ENCODE measurements at regions not wholly inside any gene's neighbourhood (a gene's known extent, or its start where the extent isn't known, plus 50 kb on each side); places are given as distances from the start of the nearest gene placed in this dataset.

DNA sequence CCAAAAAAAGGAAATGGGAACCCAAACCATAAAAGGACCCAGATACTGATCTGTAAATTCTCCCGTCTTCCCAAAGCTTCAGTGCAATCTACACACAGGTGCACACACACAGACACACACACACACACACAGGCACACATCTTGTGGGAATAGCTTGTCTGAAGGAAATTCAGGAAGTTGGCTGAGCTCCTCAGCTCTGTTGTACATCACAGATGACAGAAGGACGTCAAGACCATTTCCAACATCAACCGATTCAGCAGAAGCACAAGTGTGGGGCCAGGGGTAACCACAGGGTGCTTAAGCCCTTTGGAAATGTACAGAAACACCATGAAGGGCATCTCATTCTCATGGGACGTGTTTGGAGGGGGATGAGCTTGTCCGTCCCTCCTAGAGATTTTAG is 498.1 kb upstream of the PSMD7 start:
- no peak for DNase-seq

DNA sequence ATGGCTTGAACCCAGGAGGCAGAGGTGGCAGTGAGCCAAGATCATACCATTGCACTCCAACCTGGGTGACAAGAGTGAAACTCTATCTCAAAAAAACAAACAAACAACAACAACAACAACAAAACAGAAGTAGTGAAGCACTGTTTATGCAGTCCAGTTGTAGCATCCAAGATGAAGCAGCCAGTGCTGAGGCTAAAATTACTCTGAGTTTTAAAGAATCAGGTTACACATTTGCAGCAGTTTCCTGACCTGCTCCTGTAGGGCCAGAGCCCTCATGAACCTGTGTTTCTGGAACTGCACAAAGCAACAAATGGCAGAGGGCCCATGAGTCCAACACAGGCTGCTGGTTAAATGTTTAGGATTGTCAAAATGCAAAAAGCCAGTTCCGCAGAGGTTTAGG is 499.5 kb upstream of the PSMD7 start:
- no peak for DNase-seq

DNA sequence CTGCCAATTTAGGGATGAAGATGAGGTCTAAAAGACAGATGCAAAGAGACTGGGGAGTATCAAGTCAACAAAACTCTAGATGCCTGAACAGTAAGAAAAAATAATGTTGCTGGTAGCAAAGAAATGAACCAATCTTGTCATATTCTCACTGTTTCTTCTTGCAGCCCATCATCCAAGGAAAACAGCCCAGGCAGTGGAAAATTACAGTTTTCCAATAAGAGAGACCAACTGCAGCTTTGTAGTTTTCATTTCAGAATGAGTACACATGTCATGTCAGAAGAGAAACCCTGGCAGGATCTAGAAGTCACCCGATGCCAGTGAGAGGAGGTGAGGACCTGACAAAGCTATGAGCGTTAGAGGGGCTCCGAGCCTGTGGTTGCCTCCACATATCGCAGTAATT is 500.4 kb upstream of the PSMD7 start:
- DNase-seq: no peak

DNA sequence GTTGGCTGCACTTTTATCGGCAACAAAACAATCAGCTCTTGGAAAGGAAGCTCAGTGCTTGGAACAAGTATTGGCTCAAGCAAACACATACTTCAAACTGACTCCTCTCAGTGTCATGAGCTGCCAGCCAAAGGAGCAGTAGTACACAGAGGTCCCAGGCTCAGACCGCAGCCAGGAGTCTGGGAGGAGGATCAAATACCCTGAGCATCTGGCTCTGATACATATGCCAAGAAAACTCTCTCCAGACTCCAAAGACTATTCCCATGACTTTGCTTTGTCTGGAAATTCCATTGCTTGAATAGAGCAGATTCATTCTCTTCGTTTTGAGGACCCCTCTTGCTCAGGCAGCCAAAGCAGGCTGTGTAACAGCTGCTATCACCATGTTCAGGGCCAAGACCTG is 501.6 kb upstream of the PSMD7 start:
- no peak for DNase-seq

DNA sequence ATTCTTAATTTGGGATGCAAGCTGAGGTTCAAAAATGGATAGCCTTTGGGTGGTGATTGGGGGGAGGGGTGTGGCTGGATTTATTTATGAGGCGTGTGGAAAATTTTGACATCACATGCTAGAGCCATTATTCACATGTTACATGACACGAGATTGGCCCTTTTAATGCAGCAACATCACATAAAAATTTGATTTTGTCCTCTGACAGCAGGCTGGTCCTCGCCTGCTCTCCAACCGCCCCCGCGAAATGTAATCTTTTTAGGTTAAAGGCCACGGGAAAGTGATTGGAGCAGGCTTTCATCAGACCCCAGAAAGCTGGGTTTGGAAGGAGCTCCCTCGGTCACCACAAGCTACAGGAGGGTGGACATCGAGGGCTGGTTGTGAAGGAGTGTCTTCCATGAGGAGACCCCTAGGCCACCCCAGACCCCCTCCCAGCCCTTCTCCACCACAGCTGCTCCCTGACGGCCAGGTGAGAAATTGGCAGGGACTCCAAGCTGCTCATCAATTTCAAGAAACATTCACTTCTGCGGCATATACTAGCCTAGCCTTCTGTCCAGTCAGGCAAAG is 502.7 kb upstream of the PSMD7 start:
- DNase-seq: no peak

DNA sequence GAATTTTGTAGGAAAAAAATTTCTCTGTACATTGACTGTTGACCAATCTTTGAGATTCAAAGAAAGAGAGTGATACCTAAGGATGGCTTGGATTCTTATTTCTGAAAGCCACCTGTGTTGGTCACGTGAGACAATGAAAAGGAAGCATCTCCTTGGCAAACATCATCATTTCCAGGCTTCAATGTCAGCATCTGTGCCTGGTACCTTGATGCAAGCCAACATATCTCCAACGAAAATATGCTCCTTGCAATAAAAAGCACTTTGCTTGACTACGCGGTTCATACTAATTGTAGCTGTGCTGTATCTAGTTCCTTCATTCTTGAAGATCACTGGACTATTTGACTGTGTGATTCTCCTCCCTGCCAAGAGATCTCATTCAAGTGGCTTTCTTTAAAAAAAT is 503.4 kb upstream of the PSMD7 start:
- no peak for DNase-seq

DNA sequence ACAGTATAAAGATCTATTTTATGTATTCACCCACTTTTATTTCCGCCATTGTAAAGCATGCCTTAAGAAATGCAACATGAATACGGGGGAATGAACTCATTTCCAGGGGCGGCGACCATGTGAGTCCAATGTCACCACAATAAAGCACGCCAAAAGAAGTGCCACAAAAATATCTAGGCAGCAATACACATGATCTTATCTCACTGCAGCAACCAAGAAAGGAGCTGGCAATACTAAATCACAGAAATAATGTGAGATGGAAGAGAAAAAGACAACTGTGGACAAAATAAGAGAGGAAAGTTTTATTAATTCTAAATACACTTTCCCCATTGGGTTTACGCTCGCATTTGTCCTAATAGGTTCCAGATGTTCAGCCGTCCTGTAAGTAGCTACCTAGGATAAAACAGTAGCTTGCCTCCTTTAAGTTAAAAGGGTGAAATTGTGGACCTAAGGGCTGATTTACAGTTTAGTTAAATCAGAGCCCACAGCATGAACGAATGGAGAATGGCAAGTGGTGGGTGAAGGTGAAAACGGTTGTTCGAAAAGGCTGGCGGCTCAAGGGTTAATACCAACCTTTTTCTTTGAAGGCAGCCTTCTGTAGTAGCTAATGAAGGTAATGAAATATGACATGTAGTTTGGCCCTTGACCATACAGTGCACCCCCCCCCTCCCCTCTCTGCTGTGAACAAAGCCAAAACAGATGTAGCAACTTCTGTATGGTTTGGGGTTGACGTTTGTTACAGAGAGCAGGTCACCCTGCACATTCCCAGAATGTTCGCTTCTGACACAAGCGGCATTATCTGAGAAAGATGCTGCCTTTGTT is 504.2 kb upstream of the PSMD7 start:
- DNase-seq: no peak

DNA sequence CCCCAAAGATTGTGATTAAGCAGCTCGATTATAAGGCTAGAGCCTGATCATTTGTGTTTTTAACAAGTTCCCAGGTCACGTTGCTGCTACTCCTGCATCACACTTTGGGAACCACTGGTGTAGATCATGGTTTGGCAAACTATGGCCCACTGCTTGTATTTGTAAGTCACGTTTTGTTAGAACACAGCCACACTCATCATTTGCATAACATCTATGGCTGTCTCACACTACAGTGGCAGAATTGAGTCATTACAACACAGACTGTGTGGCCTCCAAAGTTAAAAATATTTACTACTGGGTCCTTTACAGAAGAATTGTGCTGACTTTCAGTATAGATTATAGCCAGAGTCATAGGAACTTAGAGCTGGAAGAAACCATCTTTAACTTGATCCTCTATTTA is 515.3 kb upstream of the PSMD7 start:
- DNase-seq: no peak

DNA sequence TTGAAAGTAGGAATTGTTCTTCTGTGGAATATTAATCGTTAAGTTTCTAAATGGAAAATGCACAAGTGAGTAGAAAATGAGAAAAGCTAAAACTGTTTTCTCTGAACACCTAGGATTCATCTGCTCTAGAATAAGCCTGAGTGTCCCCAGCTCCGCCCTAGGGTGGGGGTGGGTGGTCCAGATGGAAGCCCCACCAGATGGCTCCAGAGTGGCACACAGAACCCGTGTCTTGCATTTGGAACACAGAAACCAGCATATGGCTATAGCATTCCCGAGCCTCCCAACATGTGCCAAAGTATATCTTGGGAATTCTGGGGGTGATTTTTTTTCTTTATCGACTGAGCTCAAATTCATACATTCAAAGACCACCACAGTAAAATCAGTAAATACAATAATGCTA is 517.7 kb upstream of the PSMD7 start:
- no peak for DNase-seq

DNA sequence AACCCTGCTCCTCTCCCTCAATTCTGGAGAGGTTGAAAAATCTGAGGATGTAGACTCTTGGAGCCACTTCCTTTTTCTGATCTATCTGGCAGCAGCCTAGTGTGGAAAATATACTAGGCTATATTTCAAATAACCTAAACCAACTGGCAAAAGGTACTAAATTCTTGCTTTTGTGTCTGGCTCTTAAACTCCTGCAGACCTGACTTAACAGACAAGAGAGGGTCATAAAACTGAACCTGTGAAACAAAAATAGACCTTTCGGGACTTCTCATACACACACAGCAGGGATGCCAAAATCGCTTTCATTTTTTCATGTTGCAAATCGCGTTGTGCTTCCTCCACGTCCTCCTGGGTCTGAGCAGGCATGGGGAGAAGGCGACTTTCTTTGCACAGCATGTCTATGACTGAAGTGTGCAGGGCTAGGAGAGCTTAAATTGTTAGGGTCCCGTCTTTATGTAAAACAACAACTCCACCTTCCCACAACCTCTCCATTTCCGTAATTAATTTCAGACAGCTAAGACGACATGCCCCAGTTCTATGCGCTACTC is 520.7 kb upstream of the PSMD7 start:
- no peak for DNase-seq

DNA sequence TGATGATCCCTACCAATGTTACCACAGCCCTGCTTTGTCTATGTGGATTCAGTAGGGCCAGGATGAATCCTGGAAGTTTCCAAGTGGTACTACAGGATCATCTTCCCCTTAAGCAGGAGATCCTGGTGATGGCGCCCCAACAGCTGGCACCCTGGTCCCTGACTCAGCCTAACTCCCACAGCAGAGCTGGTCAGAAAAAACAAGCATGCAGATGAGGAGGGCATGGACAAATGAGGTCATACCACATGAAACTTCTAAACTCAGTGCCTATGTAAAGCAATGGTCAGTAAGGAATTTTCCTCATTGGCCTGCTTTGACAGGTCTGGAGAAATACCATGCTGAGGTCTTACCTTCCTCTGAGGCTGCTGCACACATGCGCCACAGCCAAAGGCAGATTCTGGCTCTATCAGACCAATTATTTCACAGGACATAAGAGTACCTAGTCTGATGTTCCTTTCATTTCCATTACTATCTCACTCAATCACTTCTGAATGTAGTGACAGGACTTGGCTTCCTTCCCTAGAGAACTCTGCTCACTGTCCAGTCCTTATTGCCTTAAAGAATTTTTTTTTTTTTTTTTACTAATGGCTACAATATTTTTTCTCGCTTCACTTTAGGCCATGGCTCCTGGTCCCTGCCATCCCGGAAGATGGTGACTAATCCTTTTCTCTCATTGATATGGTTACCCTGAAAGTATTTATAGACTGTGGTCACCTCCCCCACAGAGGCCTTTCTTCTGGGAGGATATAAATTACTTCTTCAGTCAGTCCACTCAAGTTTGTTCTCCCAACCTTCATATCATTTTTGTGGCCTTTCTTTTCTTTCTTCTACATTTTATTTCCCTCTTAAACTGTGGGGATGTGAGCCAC is 525.2 kb upstream of the PSMD7 start:
- no peak for DNase-seq

DNA sequence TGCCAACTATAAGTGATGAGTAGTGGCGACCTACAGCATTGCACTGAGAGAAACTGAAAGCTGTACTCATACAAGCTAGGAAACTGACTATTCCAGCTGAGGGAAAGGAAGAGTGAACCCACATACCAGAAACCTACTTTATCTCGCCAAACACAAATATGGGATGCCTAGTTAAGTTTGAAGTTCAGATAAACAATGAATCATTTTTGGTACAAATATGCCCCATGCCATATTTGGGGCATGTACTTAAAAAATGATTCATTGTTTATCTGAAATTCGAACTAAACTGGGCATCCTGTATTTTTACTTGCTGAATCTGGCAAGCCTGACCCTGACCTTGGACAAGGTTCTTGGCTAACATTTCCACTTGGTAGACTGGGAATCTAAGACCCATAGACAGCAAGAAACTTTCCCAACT is 527.8 kb upstream of the PSMD7 start:
- DNase-seq: no peak

DNA sequence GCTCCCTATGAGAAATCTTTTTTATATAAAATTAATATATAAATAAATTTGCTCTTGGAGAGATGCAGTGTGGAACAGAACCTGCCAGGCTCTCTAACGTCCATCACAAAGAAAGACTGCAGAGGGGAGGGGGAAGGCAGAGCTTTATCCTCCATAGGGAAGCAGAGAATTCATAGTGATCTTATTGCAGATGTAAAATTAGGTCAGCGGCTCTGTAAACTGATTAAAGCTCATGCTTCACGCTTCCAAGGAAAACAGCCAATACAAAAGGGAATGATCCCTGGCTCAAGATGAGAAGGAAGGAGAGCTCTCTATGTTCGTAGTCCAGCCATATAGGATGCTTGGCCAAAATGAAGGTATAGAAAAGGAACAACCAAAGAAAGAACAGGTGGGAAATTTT is 532.3 kb upstream of the PSMD7 start:
- DNase-seq: no peak

DNA sequence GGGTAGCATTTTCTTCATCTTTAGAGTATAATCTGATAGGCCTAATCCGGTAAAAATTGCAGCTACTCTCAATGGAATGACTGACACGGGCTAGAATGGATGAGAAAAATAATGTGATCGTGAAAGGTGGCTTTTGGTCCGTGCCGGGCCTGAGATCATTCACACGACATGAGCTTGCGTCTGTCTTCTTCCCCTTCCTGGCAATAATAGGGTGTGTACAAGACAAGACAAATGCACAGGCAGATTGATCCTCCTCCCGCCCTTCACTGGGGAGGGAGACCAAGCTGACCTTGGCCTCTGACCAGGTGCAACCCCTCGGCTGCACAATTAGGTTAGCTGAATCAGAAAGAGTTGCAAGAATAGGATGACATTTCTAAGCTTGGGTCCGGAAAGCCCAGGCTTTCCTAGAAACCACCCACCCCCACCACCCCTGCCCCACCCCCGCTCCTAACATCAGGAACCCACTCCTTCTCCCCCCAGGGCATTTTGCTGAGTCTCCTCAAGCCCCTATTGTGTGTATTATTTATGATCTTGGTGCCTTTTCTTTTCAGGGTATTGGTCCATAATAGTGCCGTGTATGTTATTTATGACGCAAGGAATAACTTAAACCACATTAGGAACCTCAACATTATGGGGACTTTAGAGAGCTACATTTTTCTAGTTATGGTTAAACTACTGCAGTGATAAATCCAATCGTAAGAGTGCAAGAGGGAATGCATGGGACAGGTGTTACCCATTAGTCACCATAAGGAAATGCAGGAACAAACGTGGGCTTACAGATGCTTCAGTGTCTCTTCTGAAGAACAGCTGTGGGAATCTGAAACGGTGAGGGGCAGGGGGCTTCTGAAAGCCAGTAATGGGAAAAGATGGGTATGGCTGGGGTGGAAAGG is 540.1 kb upstream of the PSMD7 start:
- no peak for DNase-seq

DNA sequence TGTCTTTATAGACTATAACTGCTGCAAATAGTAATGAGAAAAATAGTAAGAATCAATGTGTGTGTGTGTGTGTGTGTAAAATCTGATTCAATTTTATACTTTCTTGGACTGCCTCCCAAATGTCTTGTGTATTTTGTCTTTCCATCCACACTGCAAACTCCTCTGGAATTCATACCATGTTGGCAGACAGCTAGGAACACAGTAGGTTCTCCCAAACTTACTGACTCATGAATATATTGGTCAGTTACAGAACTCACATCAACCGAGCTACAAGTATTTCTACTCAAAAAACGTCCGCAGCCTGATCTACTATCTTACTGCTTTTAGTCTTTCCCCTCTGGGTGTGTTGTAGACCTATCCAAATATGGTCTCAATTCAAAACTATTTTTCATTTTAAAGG is 542.7 kb upstream of the PSMD7 start:
- DNase-seq: no peak

DNA sequence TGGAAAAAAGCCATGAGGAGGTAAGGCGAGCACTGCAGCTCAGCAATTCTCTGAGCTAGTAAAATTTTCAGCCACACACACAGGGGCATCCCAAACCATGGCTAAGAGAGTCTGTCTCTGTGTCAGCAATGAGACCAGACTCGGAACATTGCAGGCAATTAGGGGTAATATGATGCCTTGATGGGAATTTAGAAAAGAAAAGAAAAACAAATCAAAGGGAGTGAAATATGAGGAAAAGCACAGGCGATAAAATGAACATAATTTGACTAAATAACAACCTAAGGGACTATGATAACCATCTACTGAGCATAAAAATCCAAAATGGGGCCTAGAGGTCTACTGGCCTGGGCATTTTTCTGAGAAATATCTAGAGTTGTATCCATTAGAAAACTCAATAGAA is 546.0 kb upstream of the PSMD7 start:
- no peak for DNase-seq

DNA sequence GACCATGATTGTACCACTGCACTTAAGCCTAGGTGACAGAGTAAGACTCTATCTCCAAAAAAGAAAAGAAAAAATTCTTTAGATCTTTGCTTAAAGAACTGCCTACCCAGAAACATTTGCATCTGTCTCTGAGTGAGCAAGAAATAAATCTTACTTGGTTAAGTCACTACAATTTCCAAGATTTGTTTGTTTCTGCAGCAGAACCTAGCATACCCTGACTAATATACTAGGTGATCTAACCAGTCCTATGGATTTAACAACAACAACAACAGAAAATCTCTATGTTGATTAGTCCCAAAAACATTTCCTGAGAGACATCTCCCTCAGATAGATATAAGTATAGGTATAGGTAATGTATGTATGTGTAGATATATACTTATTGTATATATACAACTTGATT is 549.3 kb upstream of the PSMD7 start:
- DNase-seq: no peak

DNA sequence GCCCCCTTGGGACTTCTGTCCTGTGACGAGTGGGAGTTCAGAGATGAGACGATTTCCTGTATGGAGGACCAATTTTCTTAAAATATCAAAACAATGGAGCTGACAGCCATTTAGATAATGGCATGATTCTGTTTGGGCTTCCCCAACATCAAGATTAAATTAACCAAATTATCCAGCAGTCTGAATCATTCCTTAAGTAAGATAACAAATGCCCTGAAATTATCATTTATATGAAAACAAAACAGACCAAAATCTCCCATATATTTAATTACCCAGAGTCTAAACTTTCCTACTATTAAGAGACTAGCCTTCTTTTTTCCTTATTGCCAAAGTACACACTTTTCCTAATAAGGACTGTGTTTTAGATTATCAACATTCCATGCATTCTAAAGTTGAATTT is 550.1 kb upstream of the PSMD7 start:
- DNase-seq: no peak

DNA sequence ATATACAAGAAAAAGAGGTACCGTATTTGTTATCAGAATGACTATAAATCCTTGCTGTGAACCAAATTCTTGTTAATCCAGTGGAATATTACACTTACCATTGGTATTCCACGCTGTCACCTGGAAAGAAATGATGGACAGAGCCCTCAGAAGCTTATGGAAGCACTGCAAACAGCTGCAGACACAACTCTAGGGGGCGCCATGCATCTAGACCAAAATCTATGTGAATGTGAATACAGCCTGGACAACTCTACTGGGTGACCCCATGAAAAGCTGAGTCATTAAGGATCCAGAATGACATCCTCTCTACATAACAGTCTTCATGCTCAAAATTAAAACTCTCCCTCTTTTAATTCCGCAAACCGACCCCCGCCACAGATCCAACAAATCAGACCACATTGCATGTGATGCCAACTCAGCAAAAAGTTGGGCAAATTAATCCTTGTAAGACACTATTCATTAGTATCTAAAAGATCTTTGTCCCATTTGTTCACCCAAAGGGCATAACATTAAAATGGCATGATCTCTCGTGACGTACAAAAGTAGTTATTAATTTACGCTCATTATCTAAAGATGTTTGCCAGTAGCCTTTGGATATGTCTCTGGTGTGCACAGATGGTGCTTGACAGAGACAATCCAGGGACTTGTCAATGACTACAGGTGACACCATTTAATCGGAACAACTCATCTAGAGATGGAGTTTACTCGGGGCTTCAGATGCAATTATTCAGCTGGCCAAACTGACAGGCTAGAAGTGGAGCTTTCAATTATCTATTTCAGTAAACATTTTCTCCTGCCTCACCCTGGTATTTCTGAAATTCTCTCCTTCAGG is 552.7 kb upstream of the PSMD7 start:
- DNase-seq: no peak

DNA sequence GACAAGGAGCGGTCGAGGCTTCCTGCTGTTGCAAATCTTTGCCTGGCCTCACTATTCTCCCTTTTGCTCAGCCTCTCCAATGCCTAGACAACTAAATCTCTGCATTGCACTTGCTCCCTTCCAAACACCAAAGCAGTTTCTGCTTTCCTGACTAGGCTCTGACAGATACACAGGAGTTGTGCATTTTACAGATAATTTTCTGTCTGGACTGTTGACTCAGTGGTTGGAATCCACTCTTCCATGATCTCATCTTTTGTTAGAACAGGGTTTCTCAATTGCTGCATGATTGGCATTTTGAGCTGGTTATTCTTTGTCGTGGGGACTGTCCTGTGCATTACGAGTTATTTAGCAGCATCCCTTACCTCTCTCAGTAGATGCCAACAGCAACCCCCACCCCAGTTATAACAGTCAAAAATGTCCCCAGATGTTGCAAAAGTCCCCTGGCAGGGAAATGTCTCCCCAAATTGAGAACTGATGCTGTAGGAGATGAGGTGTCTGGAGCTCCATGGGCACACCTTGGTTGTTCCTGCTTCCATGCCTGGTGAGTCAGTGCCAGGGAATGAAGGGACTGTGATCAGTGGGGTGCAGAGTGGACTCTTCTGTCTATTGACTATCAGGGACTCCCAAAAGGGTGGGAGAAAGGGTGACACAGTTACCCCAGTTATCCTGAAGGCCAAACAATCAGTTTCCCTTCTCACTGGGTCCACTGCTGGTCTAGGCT is 557.4 kb upstream of the PSMD7 start:
- no peak for DNase-seq

DNA sequence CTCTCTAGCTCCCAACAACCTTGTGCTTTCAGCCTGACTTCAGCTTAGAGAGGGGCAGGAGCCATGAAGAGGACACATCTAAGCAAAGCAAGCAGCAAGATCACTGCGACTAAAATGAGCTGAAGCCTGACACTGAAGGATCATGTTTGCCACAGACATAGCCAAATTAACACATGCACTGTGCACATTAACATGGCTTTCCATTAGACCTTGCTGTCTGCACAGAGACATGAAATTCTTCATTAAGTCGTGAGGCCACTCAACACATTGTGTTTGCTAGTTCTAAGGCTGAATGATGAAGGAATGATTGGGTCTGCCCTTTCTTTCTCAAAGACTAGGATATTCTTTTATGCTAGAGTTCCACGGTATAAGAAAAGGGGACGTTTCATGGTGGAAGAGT is 558.3 kb upstream of the PSMD7 start:
- no peak for DNase-seq
